Activated CD8-positive, alpha-beta memory T cell treated with anti-CD3 and anti-CD28 coated beads, Interleukin-2, amount 50 U/mL, for 1 hour (primary cell): ENCODE measurements at regions not wholly inside any gene's neighbourhood (a gene's known extent, or its start where the extent isn't known, plus 50 kb on each side); places are given as distances from the start of the nearest gene placed in this dataset.

Experiments
- DNase-seq: peaks from one replicate; pipeline ENCODE4 v3.0.0-alpha.2; 2020; ENCODE audit errors: extremely low read depth

GRCh38 chr2:17306706-17307105 is 211.5 kb downstream of the RAD51AP2 start:
- no peak for DNase-seq

- no peak for DNase-seq
These were observed 212.0 kb downstream of the RAD51AP2 start for GRCh38 chr2:17306219-17306618.

- DNase-seq = no peak
These were observed 214.7 kb downstream of the RAD51AP2 start for GRCh38 chr2:17303521-17303920.

GRCh38 chr2:17303054-17303453 is 215.2 kb downstream of the RAD51AP2 start:
- DNase-seq = no peak

- DNase-seq = no peak
These were observed 216.0 kb downstream of the RAD51AP2 start for GRCh38 chr2:17302281-17302680.

GRCh38 chr2:17301437-17301836 is 216.8 kb downstream of the RAD51AP2 start:
- DNase-seq = no peak

GRCh38 chr2:17299891-17300540 is 218.2 kb downstream of the RAD51AP2 start:
- DNase-seq = no peak

GRCh38 chr2:17298453-17298852 is 219.8 kb downstream of the RAD51AP2 start:
- DNase-seq = no peak

- DNase-seq = no peak
These were observed 221.6 kb downstream of the RAD51AP2 start for GRCh38 chr2:17296686-17297085.

- DNase-seq = no peak
These were observed 228.6 kb downstream of the RAD51AP2 start for GRCh38 chr2:17289669-17290068.

- DNase-seq = no peak
These were observed 231.1 kb downstream of the RAD51AP2 start for GRCh38 chr2:17287183-17287582.

GRCh38 chr2:17282826-17283225 is 235.4 kb downstream of the RAD51AP2 start:
- DNase-seq = no peak

- DNase-seq = no peak
These were observed 236.0 kb downstream of the RAD51AP2 start for GRCh38 chr2:17282245-17282644.

GRCh38 chr2:17276220-17276619 is 242.0 kb downstream of the RAD51AP2 start:
- no peak for DNase-seq

GRCh38 chr2:17272652-17273525 is 245.4 kb downstream of the RAD51AP2 start:
- no peak for DNase-seq

GRCh38 chr2:17272170-17272569 is 246.1 kb downstream of the RAD51AP2 start:
- DNase-seq = no peak

GRCh38 chr2:17271416-17271815 is 246.8 kb downstream of the RAD51AP2 start:
- no peak for DNase-seq

GRCh38 chr2:17270894-17271293 is 247.3 kb downstream of the RAD51AP2 start:
- DNase-seq = no peak

GRCh38 chr2:17263570-17263968 is 254.7 kb downstream of the RAD51AP2 start:
- DNase-seq = no peak

GRCh38 chr2:17262854-17263569 is 255.2 kb downstream of the RAD51AP2 start:
- DNase-seq = no peak

GRCh38 chr2:17259613-17260012 is 258.6 kb downstream of the RAD51AP2 start:
- no peak for DNase-seq

GRCh38 chr2:17258861-17259260 is 259.4 kb downstream of the RAD51AP2 start:
- DNase-seq = no peak
